GM18502 (cell line): ENCODE measurements at regions not wholly inside any gene's neighbourhood (a gene's known extent, or its start where the extent isn't known, plus 50 kb on each side); places are given as distances from the start of the nearest gene placed in this dataset.
"Not testable (repeated sequence)": the region's sequence is repeated elsewhere in the genome, so short reads cannot be mapped to it uniquely, and the experiment has no call there.

Experiments
- ATAC-seq: cut with Tn5 transposase; IDR thresholded peaks from one replicate; pipeline ENCODE4 v1.9.1; 2021; ENCODE audit warnings: mild to moderate bottlenecking; ENCODE audit not compliant: unreplicated experiment, poor library complexity

- no peak for ATAC-seq
These were observed 59.4 kb upstream of the FOXN3 start for GRCh38 chr14:89476354-89476896.

- ATAC-seq, result no peak
These were observed 57.4 kb upstream of the FOXN3 start for GRCh38 chr14:89474464-89474863.

GRCh38 chr14:89473989-89474388, 57.0 kb upstream of the FOXN3 start:
- no peak for ATAC-seq

DNA sequence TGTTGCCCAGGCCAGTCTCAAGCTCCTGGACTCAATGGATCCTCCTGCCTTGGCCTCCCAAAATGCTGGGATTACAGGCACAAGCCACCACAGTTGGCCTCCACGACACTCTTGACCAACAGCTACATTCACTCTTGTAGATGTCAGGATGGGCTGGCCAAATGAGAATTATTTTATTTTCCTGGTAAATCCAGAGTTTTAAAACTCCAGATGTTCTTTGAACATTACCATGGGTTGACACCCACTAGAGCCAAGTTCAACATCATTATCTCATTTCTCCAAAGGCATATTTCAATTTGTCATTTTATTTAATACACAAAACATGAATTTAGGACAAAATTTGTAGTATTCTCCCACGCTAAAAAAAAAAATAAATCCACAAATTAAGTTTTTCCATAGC, 56.5 kb upstream of the FOXN3 start:
- ATAC-seq, result no peak

DNA sequence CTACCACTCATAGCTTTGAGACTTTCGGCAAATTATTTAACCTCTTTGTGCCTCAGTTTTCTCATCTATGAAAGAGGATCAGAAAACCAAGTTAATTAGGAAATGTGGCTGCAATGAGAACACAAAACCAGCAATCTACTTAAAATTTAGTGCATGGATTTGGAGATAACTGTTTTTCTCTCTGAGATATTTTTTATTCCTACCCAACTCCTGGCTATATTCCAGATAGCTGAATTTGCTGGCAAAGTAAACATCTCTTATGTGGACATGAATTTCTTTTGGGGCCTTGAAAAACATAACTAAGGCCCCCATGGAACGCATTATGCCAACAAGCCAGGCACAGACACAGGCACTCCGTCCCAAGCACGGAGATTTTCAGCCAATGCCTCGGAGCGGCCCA, 53.4 kb upstream of the FOXN3 start:
- ATAC-seq, result no peak

DNA sequence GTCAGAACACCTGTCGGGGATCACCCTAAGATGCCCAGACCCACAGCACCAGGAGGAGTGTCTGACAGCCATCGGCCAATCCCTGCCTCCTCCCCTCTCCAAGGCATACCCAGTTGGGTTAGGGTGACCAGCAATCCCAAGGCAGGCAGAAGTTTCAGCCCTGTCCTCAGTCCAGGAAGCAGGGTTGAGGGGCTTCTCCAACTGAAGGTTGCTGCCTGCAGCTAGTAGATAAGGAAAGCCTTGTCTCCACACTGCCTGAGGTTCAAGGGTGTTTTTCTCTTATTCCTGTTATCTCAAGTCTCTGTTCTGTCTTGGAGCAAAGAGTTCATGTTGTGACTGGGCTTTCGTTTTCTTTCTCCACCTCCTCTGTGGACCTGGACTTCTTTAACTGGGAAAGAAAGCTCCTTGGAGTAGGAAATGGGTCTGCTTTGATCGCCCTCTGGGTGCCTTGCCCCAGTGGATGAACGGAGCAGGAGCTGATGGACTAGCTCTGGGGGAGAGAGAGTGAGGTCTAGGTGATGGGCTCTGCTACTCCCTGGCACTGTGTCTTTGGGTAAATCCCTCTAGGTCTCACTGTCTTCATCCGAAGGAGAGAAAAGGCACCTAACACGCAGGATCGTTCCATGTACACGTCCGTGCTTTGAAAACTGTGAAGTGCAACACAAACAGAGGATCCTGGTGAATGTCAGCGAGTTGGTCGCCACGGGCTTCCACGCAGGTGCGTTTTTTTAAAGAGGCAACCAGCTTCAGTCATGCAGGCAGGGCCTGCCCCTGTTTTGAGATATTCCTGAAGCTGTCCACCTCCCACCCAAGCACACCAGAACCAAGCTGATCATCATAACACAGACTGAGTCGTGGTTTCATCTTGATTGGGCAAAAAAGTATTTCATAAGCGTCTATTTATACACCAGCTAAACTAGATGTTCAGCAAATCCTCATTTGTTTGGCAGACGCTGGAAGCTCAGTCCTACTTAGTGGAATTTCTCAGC, 52.5 kb upstream of the FOXN3 start:
- no peak for ATAC-seq

- ATAC-seq, result no peak
These were observed 51.5 kb upstream of the FOXN3 start for GRCh38 chr14:89468566-89468965.

DNA sequence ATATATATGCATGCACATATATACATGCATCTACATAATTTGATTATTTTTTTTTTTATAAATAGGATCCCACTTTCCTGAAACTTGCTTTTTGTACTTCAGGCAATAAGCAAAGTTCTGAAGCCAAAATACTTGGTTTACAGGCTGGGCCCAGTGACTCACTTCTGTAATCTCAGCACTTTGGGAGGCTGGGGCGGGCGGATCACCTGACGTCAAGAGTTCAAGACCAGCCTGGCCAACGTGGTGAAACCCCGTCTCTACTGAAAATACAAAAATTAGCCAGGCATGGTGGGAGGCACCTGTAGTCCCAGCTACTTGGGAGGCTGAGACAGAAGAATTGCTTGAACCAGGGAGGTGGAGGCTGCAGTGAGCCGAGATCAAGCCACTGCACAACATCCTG, 51.0 kb upstream of the FOXN3 start:
- not testable (repeated sequence) for ATAC-seq

DNA sequence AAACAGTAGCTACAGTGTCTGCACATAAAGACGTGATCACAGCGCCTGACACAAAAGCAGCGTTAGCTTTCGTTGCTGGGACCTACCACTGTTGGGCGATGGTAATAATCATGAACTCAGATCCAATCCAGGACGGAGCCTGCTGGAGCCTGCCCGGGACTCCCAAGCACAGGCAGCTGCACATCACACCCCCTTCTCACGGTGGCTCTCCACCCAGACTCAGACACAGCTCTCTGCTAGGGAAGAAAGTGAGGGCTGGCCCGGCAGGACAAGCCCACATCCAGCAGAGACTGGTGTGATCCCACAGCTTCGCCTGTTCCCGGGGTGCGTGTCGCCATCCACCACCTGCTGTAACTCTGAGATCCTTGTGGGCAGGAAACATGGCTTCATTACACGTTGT, 49.9 kb upstream of the FOXN3 start:
- ATAC-seq, result no peak
